PC-9 (cell line): ENCODE measurements at regions not wholly inside any gene's neighbourhood (a gene's known extent, or its start where the extent isn't known, plus 50 kb on each side); places are given as distances from the start of the nearest gene placed in this dataset.

Experiments
- BruUV-seq: library from RNA; stranded (reverse); fragments of 400-500 nt; replicated peaks from 2 replicates; lab custom pipeline; 2021; lab: Mats Ljungman, UMichigan
- CTCF ChIA-PET: fragments of 300-600 bp; sonication (Branson Sonifier 250); formaldehyde crosslinking; loops from one replicate; lab custom pipeline; 2022; ENCODE audit warnings: antibody characterized with exemption; lab: Charles Lee
- POLR2A ChIA-PET: fragments of 300-600 bp; sonication (Branson Sonifier 250); formaldehyde crosslinking; loops from one replicate; lab custom pipeline; 2022; ENCODE audit warnings: antibody characterized with exemption; ENCODE audit not compliant: unreplicated experiment; lab: Charles Lee
- DNase-seq, 2 experiments: peaks; one replicate each; pipeline versions ENCODE4 v3.0.0 to v3.0.0-alpha.2; 2015 to 2022; ENCODE audit warnings: mixed read lengths in 1 of 2
- H2AFZ ChIP-seq: fragments of 200-600 bp; sonication (generic); 2 replicates; pipeline ENCODE4 v1.8.1; 2017; ENCODE audit warnings: antibody characterized with exemption
- H3F3A ChIP-seq: fragments of 200-600 bp; sonication (generic); 2 replicates; pipeline ENCODE4 v1.8.1; 2017; ENCODE audit warnings: antibody characterized with exemption, mild to moderate bottlenecking, low read depth; ENCODE audit not compliant: insufficient read depth
- H3K27ac ChIP-seq: fragments of 200-600 bp; sonication (generic); 2 replicates; pipeline ENCODE4 v1.6.1; 2016; ENCODE audit warnings: mixed run types
- H3K27me3 ChIP-seq: fragments of 200-600 bp; sonication (generic); 2 replicates; pipeline ENCODE4 v1.6.1; 2016; ENCODE audit warnings: low read depth, mixed run types; ENCODE audit not compliant: insufficient read depth
- H3K36me3 ChIP-seq: fragments of 200-600 bp; sonication (generic); 2 replicates; pipeline ENCODE4 v1.6.1; 2016; ENCODE audit warnings: low read depth, mixed run types
- H3K4me1 ChIP-seq: fragments of 200-600 bp; sonication (generic); replicated peaks from 2 replicates; pipeline ENCODE4 v1.6.1; 2016; ENCODE audit warnings: mixed run types; ENCODE audit not compliant: insufficient read depth
- H3K4me2 ChIP-seq: fragments of 200-600 bp; sonication (generic); 2 replicates; pipeline ENCODE4 v1.6.1; 2017; ENCODE audit warnings: mixed run types
- H3K4me3 ChIP-seq: fragments of 200-600 bp; sonication (generic); 2 replicates; pipeline ENCODE4 v1.6.1; 2016; ENCODE audit warnings: mixed run types
- H3K79me2 ChIP-seq: fragments of 200-600 bp; sonication (generic); 2 replicates; pipeline ENCODE4 v1.6.1; 2017; ENCODE audit warnings: low read depth, mixed run types
- H3K9me2 ChIP-seq: fragments of 200-600 bp; sonication (generic); 2 replicates; pipeline ENCODE4 v1.8.1; 2017; ENCODE audit warnings: mild to moderate bottlenecking; ENCODE audit not compliant: insufficient read depth
- H3K9me3 ChIP-seq: fragments of 200-600 bp; sonication (generic); 2 replicates; pipeline ENCODE4 v1.8.1; 2016; ENCODE audit warnings: low read depth; ENCODE audit not compliant: insufficient read depth
- H4K20me1 ChIP-seq: fragments of 200-600 bp; sonication (generic); 2 replicates; pipeline ENCODE4 v1.8.1; 2017; ENCODE audit not compliant: insufficient read depth
- EZH2 ChIP-seq: fragments of 200-600 bp; sonication (generic); IDR thresholded peaks from 2 replicates; pipeline ENCODE4 v1.8.0; 2017; ENCODE audit warnings: antibody characterized with exemption, low read depth
- intact Hi-C: fragments of 100-400 bp; cut with micrococcal nuclease; formaldehyde crosslinking; loops from one replicate; pipeline ENCODE4 v1.10.0; 2022; ENCODE audit not compliant: unreplicated experiment
- TF ChIP-seq, protein P1 (sequence below): fragments of 200-600 bp; sonication (generic); conservative IDR thresholded peaks from 2 replicates; pipeline ENCODE4 v1.6.1; 2017; ENCODE audit warnings: mixed run types, antibody characterized with exemption, mild to moderate bottlenecking, moderate library complexity

DNA sequence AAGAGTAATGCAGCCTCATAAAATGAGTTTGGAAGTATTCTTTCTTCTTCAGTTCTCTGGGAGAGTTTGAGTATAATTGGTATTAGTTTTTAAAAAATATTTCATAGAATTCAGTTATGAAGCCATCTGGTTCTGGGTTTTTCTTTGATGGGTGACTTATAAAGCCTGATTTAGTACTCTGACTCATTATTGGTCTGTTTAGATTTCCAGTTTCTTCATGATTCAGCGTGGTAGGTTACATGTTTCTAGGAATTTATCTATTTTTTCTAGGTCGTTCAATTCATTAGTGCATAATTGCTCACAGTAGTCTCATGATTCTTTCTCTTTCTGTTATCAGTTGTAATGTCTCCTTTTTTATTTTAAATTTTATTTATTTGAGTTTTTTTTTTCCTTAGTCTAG lies 111.2 kb downstream of the CEP44 start:
- Histone ChIP-seq H3K36me3 (no peaks in the 10 kb centered on the region), H3K9me2 (no peaks in the 10 kb centered on the region), H3K27me3 (no peaks in the 10 kb centered on the region), H2AFZ (no peak overlapping the region), H4K20me1 (no peaks in the 10 kb centered on the region), H3K4me1 (no peaks in the 10 kb centered on the region), H3K27ac (no peak overlapping the region), H3K79me2 (no peaks in the 10 kb centered on the region), H3F3A (no peaks in the 10 kb centered on the region), H3K9me3 (no peaks in the 10 kb centered on the region), H3K4me3 (no peak overlapping the region), H3K4me2 (no peak overlapping the region)
- DNase-seq: no peak
- BruUV-seq: no TSS peak
- TF ChIP-seq, protein P1, sequence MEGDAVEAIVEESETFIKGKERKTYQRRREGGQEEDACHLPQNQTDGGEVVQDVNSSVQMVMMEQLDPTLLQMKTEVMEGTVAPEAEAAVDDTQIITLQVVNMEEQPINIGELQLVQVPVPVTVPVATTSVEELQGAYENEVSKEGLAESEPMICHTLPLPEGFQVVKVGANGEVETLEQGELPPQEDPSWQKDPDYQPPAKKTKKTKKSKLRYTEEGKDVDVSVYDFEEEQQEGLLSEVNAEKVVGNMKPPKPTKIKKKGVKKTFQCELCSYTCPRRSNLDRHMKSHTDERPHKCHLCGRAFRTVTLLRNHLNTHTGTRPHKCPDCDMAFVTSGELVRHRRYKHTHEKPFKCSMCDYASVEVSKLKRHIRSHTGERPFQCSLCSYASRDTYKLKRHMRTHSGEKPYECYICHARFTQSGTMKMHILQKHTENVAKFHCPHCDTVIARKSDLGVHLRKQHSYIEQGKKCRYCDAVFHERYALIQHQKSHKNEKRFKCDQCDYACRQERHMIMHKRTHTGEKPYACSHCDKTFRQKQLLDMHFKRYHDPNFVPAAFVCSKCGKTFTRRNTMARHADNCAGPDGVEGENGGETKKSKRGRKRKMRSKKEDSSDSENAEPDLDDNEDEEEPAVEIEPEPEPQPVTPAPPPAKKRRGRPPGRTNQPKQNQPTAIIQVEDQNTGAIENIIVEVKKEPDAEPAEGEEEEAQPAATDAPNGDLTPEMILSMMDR: no peak
- TF ChIP-seq EZH2: no peak
- CTCF ChIA-PET: no interaction called here
- intact Hi-C loops: no loop called here
- POLR2A ChIA-PET: no interaction called here

DNA sequence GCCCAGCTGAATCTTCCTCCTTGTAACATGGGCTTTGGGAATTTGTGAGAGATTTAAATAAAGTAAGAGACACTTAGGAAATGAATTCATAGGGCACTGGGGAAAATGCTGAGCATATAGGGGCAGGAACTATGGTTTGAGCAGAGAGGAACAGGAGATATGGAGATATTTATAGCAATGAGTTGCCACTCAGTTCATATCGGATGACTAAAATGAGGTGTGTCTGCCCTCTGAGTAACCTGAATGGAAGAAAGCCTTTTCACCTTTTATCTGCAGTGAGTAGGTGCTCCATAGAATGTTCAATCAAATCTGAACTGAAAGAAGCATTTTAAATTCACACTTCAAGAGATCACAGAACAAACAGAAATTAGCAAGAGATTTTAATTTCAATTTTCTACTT lies 105.7 kb downstream of the CEP44 start:
- no TSS peak for BruUV-seq
- no peak for DNase-seq
- no peak overlapping the region for H3K27ac ChIP-seq

DNA sequence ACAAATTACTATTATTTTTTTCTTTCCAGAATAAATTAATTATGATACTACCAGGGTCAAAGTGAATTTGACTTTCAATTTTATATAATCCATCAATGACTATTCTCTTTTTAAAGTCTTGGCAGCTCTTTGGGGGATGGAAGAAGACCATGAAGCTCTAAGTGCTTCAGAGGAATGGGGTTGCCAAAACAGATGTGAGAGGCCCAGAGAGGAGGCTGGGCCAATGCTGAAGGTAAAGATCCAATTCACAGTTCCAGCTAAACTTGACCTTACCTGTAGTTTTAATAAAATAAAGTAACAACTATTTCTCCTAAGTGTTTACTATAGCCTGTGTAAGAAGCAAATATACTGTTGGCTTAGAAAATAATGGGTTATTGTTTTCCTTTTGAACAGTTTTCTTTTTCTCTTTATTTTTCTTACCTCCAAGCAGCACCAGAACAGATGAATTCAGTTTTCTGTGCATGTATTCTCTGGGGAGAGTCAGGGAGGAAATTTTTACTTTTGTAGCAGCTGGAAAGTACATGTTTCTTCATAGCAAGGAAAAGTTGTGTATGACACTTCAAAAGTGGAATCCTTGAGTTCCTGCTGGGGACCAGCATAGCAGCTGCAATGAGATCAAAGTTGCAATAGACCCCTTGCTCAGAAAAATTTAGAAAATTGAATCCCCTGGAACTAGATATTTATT lies 104.9 kb downstream of the CEP44 start:
- H3K36me3 ChIP-seq: no peaks in the 10 kb centered on the region
- intact Hi-C loops: no loop called here
- no peaks in the 10 kb centered on the region for H4K20me1 ChIP-seq
- POLR2A ChIA-PET: no interaction called here
- BruUV-seq: no TSS peak
- CTCF ChIA-PET: no interaction called here
- H3K9me3 ChIP-seq: no peaks in the 10 kb centered on the region
- H3K79me2 ChIP-seq: no peaks in the 10 kb centered on the region
- no peak overlapping the region for H2AFZ ChIP-seq
- no peak overlapping the region for H3K27ac ChIP-seq
- TF ChIP-seq, protein P1: no peak
- TF ChIP-seq EZH2: no peak
- H3K4me3 ChIP-seq: no peak overlapping the region
- H3F3A ChIP-seq: no peaks in the 10 kb centered on the region
- no peaks in the 10 kb centered on the region for H3K27me3 ChIP-seq
- H3K4me1 ChIP-seq: no peaks in the 10 kb centered on the region
- H3K4me2 ChIP-seq: no peak overlapping the region
- no peaks in the 10 kb centered on the region for H3K9me2 ChIP-seq
- no peak for DNase-seq

More for the DNA sequence above, 105.7 kb downstream of the CEP44 start:
- TF ChIP-seq EZH2: no peak
- TF ChIP-seq, protein P1: no peak
- Histone ChIP-seq H3F3A (no peaks in the 10 kb centered on the region), H3K9me3 (no peaks in the 10 kb centered on the region), H3K4me1 (no peaks in the 10 kb centered on the region), H3K4me3 (no peak overlapping the region), H3K4me2 (no peak overlapping the region), H3K27me3 (no peaks in the 10 kb centered on the region), H4K20me1 (no peaks in the 10 kb centered on the region), H3K9me2 (no peaks in the 10 kb centered on the region), H3K36me3 (no peaks in the 10 kb centered on the region), H3K79me2 (no peaks in the 10 kb centered on the region), H2AFZ (no peak overlapping the region)
- POLR2A ChIA-PET: no interaction called here
- CTCF ChIA-PET: no interaction called here
- intact Hi-C loops: no loop called here
